Endothelial cell of umbilical vein (primary cell): ENCODE measurements at regions not wholly inside any gene's neighbourhood (a gene's known extent, or its start where the extent isn't known, plus 50 kb on each side); places are given as distances from the start of the nearest gene placed in this dataset.

Experiments used
- BruUV-seq: library from RNA; stranded (reverse); fragments of 400-500 nt; replicated peaks from 2 replicates; lab custom pipeline; 2021; lab: Mats Ljungman, UMichigan
- CTCF ChIA-PET: fragments of 300-600, 350-600 bp; sonication (Branson Sonifier 250); formaldehyde crosslinking; loops from one replicate; lab custom pipeline; 2021; ENCODE audit warnings: antibody characterized with exemption, inconsistent platforms; lab: Charles Lee
- POLR2A ChIA-PET: fragments of 300-600, 350-600 bp; sonication (Branson Sonifier 250); formaldehyde crosslinking; loops from one replicate; lab custom pipeline; 2021; ENCODE audit warnings: antibody characterized with exemption, inconsistent platforms; lab: Charles Lee
- DNase-seq: peaks from one replicate; pipeline ENCODE4 v3.0.0-alpha.2; 2011; ENCODE audit warnings: low read depth, low spot score
- FAIRE-seq: peaks from 2 replicates; lab custom pipeline; 2011; peaks lifted over from hg19 to GRCh38; lab: Jason Lieb, UNC
- H2AFZ ChIP-seq: 2 replicates; pipeline ENCODE4 v1.6.0; 2012; ENCODE audit warnings: low read depth, low read length, control low read depth, inconsistent platforms
- H3K27ac ChIP-seq: 2 replicates; pipeline ENCODE4 v1.5.1; 2011; ENCODE audit warnings: low read depth, mild to moderate bottlenecking, control low read depth, low read length, moderate library complexity; ENCODE audit not compliant: insufficient read depth
- H3K27me3 ChIP-seq, 2 experiments: 2 replicates each; pipeline versions ENCODE4 v1.6.0 to v1.6.1; 2011; ENCODE audit warnings: low read length in 2 of 2, mixed read lengths in 1 of 2; ENCODE audit not compliant: control insufficient read depth in 2 of 2, insufficient read depth in 2 of 2
- H3K36me3 ChIP-seq, 2 experiments: 2 replicates in 1 of 2; 3 replicates in 1 of 2; pipeline ENCODE4 v1.5.1; 2011; ENCODE audit warnings: low read length in 2 of 2, mild to moderate bottlenecking in 1 of 2, moderate library complexity in 1 of 2; ENCODE audit not compliant: control insufficient read depth in 2 of 2, insufficient read depth in 2 of 2; ENCODE audit errors: extremely low read depth in 1 of 2
- H3K4me1 ChIP-seq: 3 replicates; pipeline ENCODE4 v1.5.1; 2011; ENCODE audit warnings: mild to moderate bottlenecking, low read length; ENCODE audit not compliant: control insufficient read depth, insufficient read depth; ENCODE audit errors: extremely low read depth
- H3K4me2 ChIP-seq: 2 replicates; pipeline ENCODE4 v1.6.1; 2011; ENCODE audit warnings: low read length, control low read depth, mixed read lengths; ENCODE audit not compliant: insufficient read depth
- H3K4me3 ChIP-seq, 3 experiments: fragments of 200-600 bp in 1 of 3; sonication (generic), shearing (Covaris generic) in 1 of 3; replicated peaks in 1 of 3; 2 replicates each; pipeline ENCODE4 v1.5.1; 2011 to 2016; ENCODE audit warnings: control low read depth in 3 of 3, low read length in 3 of 3, mild to moderate bottlenecking in 2 of 3, inconsistent platforms in 1 of 3, low read depth in 1 of 3, moderate library complexity in 1 of 3; ENCODE audit not compliant: insufficient read depth in 1 of 3
- H3K79me2 ChIP-seq: 2 replicates; pipeline ENCODE4 v1.6.0; 2012; ENCODE audit warnings: low read length, inconsistent platforms; ENCODE audit not compliant: control insufficient read depth, insufficient read depth
- H3K9ac ChIP-seq: replicated peaks from 2 replicates; pipeline ENCODE3; 2011; ENCODE audit warnings: low read length, control low read depth; ENCODE audit not compliant: insufficient read depth; ENCODE audit errors: extremely low read depth
- H3K9me1 ChIP-seq: replicated peaks from 3 replicates; pipeline ENCODE4 v1.6.0; 2011; ENCODE audit warnings: mild to moderate bottlenecking, low read length; ENCODE audit not compliant: control insufficient read depth, insufficient read depth; ENCODE audit errors: extremely low read depth
- H3K9me3 ChIP-seq: replicated peaks from 2 replicates; pipeline ENCODE4 v1.5.1; 2012; ENCODE audit warnings: low read length, inconsistent platforms; ENCODE audit not compliant: control insufficient read depth, insufficient read depth
- H4K20me1 ChIP-seq: replicated peaks from 2 replicates; pipeline ENCODE3; 2011; ENCODE audit warnings: mild to moderate bottlenecking, low read length; ENCODE audit not compliant: control insufficient read depth, insufficient read depth; ENCODE audit errors: extremely low read depth
- EZH2 ChIP-seq: IDR thresholded peaks from 2 replicates; pipeline ENCODE4 v1.6.1; 2012; ENCODE audit warnings: borderline replicate concordance, low read depth, mild to moderate bottlenecking, moderate library complexity, low read length, inconsistent platforms; ENCODE audit not compliant: severe bottlenecking
- FOS ChIP-seq: IDR thresholded peaks from 2 replicates; pipeline ENCODE4 v1.6.1; 2011; ENCODE audit warnings: mild to moderate bottlenecking, low read length, moderate library complexity, borderline replicate concordance; ENCODE audit not compliant: insufficient read depth
- GATA2 ChIP-seq: IDR thresholded peaks from 2 replicates; pipeline ENCODE4 v1.7.0; 2011; ENCODE audit warnings: low read depth, mild to moderate bottlenecking, moderate library complexity, mixed read lengths, low read length; ENCODE audit not compliant: insufficient read length, insufficient read depth
- JUN ChIP-seq: IDR thresholded peaks from 2 replicates; pipeline ENCODE4 v1.6.1; 2011; ENCODE audit warnings: borderline replicate concordance, low read depth; ENCODE audit not compliant: insufficient read length, insufficient read depth
- MYC ChIP-seq: IDR thresholded peaks from one replicate; pipeline ENCODE4 v1.6.1; 2011; ENCODE audit warnings: mild to moderate bottlenecking, low read depth, low read length
- POLR2A ChIP-seq: IDR thresholded peaks from 2 replicates; pipeline ENCODE4 v1.6.1; 2012; ENCODE audit warnings: low read depth, mild to moderate bottlenecking, control low read depth, low read length
- POLR2AphosphoS5 ChIP-seq: IDR thresholded peaks from 2 replicates; pipeline ENCODE4 v1.6.1; 2012; ENCODE audit warnings: low read depth, mild to moderate bottlenecking, control low read depth, low read length, moderate library complexity; ENCODE audit not compliant: insufficient read depth
- dilution Hi-C: fragments of 300-500 bp; cut with MboI; formaldehyde crosslinking; loops from one replicate; pipeline ENCODE4 v1.15.0; 2019; ENCODE audit warnings: low sequenced_read_pairs; ENCODE audit not compliant: extremely low pct_ligation_motif_present
- intact Hi-C: fragments of 100-400 bp; cut with micrococcal nuclease; formaldehyde crosslinking; loops from one replicate; pipeline ENCODE4 v1.10.0; 2022
- TF ChIP-seq, protein P1 (sequence below), 2 donors: IDR thresholded peaks; 1 replicate in 1 of 2; 2 replicates in 1 of 2; pipeline ENCODE4 v1.5.1; 2011; ENCODE audit warnings: low read length in 2 of 2, mild to moderate bottlenecking in 2 of 2, moderate library complexity in 2 of 2, control low read depth in 1 of 2, inconsistent platforms in 1 of 2, low read depth in 1 of 2; ENCODE audit not compliant: insufficient read depth in 1 of 2; ENCODE audit errors: extremely low read depth in 1 of 2
- TF ChIP-seq, protein P2 (sequence below): IDR thresholded peaks from 2 replicates; pipeline ENCODE4 v1.6.1; 2011; ENCODE audit not compliant: insufficient read depth, insufficient read length

DNA sequence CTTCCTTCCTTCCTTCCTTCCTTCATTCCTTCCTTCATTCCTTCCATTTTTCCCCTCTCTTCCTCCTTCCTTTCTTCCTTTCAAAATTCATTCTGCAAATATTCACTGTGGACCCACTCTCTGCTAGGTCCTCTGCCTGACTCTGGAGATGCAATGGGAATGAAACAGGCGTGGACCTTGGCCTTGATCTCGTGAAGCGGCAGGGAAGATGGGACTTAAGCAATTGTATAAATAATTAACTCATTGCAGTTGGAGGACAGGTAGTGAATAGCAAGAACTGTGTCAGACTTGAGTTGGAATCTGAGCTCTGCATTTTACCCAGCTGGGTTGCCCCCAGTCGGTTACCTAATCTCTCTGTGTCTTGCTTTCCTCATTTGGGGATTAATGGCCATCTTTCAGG, 230.6 kb upstream of the LHX5 start:
- Histone ChIP-seq H3K9me1 (no peaks in the 10 kb centered on the region), H3K4me1 (no peaks in the 10 kb centered on the region), H4K20me1 (no peaks in the 10 kb centered on the region), H3K9me3 (no peaks in the 10 kb centered on the region), H3K27ac (no peak overlapping the region), H3K4me3 (no peak overlapping the region), H3K79me2 (no peaks in the 10 kb centered on the region), H3K36me3 (no peaks in the 10 kb centered on the region), H3K9ac (no peak overlapping the region), H3K27me3 (no peaks in the 10 kb centered on the region), H3K4me2 (no peak overlapping the region), H2AFZ (no peak overlapping the region)
- DNase-seq (no peak), FAIRE-seq (no peak)
- ChIA-PET POLR2A (no interaction called here), CTCF (no interaction called here)
- TF ChIP-seq FOS (no peak), GATA2 (no peak), POLR2A (no peak), POLR2AphosphoS5 (no peak), EZH2 (no peak), JUN (no peak), MYC (no peak)
- TF ChIP-seq, protein P1, sequence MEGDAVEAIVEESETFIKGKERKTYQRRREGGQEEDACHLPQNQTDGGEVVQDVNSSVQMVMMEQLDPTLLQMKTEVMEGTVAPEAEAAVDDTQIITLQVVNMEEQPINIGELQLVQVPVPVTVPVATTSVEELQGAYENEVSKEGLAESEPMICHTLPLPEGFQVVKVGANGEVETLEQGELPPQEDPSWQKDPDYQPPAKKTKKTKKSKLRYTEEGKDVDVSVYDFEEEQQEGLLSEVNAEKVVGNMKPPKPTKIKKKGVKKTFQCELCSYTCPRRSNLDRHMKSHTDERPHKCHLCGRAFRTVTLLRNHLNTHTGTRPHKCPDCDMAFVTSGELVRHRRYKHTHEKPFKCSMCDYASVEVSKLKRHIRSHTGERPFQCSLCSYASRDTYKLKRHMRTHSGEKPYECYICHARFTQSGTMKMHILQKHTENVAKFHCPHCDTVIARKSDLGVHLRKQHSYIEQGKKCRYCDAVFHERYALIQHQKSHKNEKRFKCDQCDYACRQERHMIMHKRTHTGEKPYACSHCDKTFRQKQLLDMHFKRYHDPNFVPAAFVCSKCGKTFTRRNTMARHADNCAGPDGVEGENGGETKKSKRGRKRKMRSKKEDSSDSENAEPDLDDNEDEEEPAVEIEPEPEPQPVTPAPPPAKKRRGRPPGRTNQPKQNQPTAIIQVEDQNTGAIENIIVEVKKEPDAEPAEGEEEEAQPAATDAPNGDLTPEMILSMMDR (IDR thresholded peaks at IDR 0.05; ENCODE audit: extremely low read depth in 1 of 2, insufficient read depth in 1 of 2, low read depth in 1 of 2, low read length in 2 of 2) = no peak
- TF ChIP-seq, protein P2, sequence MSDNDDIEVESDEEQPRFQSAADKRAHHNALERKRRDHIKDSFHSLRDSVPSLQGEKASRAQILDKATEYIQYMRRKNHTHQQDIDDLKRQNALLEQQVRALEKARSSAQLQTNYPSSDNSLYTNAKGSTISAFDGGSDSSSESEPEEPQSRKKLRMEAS = no peak
- intact Hi-C loops = no loop called here
- dilution Hi-C loops = no loop called here
- no TSS peak for BruUV-seq
